ENCODE measurements at regions not wholly inside any gene's neighbourhood (a gene's known extent, or its start where the extent isn't known, plus 50 kb on each side); places are given as distances from the start of the nearest gene placed in this dataset.

DNA sequence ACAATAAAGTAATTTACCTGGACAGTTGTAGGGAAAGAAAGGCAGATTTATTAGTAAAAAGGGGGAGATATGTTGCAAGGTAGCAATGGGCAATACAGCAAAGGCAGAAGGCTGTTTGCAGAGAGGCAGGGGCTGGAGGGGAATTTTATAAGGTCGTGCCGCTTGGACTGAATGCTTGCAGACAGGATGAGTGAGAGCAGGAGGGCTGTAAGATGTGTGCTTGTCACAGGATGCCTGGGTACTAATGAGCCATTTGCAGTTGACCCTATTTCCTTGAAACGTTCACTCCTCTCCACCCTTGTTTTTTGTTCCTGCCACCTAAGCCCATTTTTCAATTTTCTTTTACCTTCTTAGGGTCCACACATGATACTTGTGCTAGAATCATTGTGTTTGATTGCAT is 214.7 kb downstream of the TRAM1L1 start:
- no peak for DNase-seq

DNA sequence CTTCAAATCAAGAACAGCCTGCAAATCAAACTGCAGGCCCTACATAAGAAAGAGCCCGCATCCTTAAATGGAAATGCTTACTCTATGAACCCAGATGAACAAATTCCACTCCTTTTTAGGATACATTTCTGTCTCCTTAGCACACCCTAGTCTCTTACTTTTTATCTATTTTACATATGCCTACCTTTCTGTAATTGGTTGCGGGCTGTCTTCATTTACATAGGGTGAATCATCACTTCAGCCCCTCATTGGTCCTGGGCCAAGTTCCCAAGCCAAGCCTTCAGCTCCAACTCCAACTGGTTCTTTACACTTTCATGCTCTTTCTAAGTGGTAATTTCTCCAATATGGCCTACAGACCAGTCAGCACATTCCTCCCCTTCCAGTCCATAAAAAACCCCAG is 219.3 kb downstream of the TRAM1L1 start:
- no peak for DNase-seq

DNA sequence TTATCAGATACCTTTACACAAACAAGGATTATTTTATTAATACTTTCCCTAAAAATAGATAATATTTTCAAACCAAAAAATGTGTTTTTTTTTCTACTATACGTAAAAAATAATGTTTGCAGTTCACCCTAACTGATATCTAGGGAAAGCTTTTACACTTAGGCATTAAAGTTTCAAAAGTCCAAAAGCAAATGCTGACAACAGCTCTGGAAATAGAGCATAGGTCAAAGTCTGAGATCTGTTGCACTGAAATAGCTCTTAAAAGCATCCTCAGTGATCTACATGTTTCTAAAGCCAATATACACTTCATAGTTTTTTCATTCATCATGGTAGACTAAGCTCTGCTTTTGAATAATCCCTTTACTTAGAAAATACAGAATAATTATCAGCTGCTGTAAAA is 222.8 kb downstream of the TRAM1L1 start:
- DNase-seq: no peak

DNA sequence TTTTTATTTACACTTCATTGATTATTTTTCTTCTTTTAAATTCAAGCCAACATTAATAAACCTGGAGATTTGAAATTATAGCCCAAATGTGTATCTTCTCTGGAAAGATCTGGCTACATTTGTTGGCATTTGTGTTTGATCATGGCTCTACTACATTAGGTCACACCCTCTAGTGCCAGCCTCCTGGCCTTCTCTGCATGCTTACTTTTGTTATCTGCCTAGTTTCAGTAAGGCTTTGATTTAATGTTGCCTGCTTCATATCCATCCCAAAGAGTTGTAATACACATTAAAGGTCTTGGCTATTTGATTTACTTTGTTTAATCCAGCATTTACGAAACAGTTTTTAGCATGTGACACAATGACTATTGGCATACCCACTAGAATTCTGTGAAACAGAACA is 224.5 kb downstream of the TRAM1L1 start:
- DNase-seq: no peak

DNA sequence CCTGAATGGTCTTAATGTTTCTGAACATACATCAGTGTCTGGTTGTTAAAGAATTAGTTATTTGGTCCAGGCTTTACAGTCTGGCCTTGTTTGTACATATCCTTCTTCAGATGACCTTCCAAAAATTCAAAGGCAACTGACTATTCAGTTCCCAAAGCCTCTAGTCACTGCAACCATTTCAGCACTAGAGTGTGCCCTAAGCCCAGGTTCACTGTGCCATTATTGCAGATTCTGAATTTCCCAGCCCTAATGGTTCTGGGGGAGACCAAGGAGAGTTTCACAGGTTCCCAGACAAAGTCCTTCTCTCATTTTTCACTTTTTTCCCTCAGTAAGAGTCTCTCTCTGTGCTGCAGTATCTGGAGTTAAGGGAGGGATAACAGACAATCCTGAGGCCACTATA is 235.8 kb downstream of the TRAM1L1 start:
- no peak for DNase-seq

DNA sequence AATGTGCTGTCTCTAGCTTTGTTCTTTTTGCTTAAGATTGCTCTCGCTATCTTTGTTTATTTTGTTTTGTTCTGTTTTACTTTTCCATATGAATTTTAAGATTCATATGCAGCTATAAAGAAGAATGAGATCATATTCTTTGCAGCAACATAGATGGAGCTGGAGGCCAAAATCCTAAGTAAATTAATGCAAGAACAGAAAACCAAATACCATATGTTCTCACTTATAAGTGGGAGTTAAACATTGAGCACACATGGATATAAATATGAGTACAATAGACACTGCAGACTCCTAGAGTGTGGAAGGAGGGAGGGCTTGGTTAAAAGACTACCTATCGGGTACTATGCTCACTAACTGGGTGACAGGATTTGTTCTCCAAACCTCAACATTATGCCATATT is 237.8 kb downstream of the TRAM1L1 start:
- no peak for DNase-seq

DNA sequence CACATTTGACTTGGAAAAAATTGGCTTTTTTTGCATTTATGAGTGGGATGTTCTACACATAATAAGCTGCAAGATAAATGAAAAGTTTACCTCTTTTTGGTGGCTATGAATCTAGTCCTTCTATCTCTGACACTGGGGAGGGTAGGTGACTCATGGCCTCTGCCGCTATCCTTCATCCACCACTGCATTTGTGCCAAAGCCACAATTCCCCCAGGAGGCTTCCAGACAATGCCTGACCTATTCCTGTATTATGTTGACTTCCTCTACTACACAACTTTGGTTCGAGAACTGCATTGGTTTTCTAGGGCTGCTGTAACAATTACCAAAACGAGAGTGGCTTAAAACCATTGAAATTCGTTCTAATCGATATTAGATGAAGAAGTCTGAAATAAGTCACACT is 245.6 kb downstream of the TRAM1L1 start:
- DNase-seq: no peak

DNA sequence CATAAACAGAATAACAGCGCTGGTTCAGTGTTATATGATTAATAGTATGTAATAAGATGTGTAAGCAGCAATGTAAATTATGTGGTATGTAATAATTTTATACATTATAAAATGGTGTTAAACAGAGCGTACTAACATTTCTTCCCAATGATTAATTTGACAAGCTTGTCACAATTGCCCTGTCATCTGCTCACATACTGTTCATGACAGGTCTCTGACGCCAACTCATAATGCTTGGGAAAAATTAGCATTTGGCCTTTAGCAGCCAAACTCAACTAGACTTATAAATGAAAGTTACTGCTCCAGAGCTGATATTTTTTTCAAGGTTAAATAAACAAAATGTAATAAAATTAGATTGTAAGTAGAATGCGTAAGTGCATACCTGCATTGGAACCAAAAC is 246.8 kb downstream of the TRAM1L1 start:
- DNase-seq: no peak

DNA sequence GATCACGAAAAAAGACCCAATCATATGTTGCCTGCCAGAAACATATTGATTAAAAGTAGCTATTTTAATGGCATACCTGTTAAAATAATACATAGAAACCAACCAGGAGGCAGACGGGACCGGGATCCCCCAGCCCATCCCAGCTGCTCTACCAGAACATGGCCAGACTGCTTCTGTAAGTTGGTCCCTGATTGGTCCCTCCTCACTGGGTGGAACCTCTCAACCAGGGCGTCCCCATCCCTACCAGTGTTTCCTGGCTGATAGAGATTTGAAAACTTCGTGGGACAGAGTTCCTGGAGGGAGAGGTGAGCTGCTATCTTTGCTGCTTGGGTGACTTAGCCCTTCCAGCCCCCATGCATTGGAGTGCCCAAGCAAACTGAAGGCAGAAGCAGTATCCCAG is 256.2 kb downstream of the TRAM1L1 start:
- no peak for DNase-seq

DNA sequence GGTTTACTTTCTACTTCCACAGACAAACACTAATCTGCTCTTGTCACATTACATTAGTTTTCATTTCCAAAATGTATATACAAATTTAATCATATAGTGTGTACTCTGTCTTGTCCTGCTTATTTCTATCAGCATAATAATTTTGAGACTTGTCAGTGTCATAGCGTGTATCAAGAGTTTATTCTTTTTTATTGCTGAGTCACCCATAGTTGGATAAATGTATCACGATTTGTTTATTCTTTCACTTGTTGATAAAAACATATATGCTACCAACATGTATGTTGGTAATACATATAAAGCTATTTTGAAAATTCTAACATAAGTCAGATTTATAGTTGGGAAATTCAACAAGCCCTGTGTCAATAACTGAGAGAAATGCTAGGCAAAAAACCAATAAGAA is 261.2 kb downstream of the TRAM1L1 start:
- DNase-seq: no peak

DNA sequence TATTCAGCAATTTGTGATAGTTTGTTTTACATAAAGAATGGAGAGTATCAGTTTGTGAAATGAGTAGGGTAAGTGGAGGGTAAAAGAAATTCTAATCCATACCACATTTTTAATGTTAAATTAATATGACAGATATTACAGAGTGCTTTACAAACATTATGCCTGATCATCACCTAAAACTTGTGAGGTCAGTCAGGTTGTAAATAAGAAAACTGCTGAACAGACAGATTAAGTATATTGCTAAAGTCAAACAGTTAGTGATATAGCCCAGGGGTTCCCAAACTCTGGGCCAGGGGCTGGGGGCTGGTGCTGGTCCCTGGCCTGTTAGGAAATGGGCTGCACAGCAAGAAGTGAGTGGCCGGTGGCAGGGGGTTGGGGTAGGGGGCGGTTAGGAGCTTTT is 273.6 kb downstream of the TRAM1L1 start:
- no peak for DNase-seq

DNA sequence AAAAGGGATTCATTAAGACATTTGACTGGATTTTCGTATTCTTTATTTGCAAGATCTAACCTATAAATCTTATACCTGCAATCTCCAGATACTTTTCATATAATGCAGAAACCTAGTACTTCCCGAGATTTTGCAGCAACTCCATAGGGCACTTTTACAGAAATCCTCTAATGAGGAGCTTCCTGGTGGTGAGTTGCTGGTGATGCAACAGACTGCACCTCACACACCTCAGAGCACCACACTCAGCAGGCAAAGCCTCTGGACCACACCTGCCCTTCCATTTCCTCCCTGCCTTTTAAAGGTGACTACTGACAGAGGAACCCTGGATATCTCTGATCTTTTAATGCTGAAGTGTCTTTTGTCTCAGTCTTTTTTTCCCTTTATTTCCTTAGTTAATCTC is 289.4 kb downstream of the TRAM1L1 start:
- DNase-seq: no peak

DNA sequence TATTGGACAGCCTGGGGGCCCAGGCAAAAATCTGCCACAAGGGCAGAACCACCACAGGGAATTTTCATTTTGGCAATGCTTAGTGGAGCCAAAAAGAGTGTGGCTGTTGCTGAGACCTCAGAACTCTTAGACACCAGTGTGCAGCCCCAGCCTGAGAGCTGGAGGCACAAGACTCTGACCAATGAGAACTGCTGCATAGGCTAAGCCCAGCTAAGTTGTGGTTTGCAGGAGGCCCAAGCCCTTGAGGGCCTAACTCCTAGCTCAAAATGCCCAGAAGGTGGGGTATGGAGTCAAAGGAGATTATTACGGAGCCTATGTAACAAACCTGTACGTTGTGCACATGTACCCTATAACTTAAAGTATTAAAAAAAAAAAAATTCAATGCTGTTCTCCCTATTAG is 296.7 kb downstream of the TRAM1L1 start:
- DNase-seq: no peak

DNA sequence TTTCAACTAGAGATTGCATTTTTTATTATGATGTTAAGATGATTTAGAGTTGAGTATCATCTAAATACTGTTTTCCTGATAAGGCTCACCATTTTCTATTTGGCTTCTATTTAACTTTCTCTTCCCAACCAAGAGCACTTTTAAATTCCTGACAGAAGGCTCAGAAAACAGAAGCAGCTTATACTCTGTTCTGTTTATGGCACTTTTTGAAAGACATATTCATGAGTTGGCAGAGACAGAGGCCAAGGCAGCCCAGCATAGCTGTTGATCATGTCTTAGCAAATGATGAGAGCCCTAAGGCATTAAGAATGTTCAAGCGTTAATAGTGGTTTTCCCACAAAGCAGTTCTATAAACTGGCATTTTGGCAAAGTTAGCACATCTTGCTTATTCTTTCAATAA is 330.3 kb downstream of the TRAM1L1 start:
- DNase-seq: no peak

DNA sequence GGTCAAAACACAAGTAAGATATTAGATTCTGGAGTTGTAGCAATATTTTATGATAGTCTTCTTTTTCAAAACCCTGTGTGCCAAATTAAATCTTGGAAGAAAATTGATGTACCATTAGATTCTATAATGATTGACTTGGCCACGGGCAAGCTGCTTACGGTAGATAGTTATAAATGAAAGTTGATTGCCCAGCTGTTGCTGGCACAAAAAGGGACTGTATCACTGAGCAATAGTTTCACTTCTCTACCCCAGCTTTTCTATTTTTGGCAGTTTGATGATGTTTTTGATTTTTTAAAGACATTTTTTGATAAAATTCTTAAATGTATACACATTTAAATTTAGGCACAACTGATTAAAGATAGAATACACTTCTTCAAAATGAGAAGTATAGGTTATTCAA is 333.3 kb downstream of the TRAM1L1 start:
- no peak for DNase-seq

DNA sequence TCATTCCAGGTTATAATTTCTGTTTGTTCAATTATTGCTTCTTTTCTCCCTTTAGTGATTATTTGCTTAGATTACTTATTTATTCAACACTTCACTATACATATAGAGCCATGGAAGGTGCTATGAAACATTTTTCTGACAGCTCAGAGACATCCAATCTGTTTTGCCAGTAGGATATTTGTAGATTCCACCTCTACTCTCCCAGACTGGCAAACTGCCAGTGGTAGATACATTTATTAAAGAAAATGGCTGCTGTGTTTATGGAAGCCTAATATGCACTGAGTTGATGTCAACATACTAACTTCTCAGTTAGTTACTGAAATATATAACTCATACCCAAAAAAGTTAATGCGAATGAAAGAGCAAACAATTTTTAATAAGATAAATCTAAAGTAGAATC is 348.6 kb downstream of the TRAM1L1 start:
- no peak for DNase-seq

DNA sequence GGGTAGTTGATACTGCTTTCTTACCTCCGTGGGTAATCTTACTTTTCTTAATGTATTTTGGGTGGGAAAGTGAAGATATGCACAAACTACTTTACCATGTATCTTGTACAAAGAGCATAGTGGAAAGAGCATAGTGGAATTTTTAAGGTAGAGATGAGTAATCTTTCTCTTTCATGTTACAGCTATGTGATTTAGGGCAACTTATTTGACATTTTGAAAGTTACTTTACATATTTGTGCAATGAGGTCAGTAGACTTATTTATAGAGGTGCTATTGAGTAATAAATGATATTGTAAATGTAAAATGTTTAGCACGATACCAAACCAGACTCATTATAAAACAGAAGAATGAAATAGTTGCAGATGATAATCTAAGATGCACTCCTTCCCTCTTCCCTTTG is 351.2 kb downstream of the TRAM1L1 start:
- DNase-seq: no peak

DNA sequence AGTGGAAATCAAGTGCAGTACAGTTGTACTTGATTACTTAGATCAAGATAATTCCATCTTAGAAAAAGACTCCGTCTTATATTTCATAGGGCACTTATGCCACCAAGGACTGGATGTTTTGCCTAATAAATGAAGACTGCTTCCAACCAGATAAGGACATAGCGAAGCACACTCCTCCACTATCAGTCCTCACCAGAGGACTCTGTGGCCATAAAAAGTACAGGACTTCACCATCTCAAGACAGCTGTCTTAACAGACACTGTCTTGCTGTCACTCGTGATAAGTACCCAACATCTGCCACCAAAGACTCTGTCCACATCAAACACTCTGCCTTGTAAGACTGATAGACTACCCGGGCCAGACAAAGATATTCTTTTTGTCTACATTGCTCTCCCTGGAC is 352.0 kb downstream of the TRAM1L1 start:
- no peak for DNase-seq

DNA sequence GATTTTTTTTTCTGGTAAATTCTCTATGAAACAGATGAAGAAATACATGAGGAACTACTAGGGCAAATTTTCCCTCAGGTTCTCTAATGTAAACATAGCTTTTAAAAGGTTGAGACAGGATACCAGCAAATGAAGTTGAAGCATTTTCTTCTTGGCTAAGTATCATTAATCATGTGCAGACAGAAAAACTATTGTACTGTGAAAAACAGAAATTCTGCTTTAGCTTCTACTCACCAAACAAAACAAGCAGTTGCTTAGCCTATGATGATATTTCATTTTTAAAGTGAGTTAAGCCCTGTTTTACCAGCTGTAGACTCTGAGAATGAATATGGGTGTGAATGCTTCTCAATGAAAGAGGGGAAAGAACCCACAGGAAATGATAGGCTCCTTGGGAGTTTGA is 358.9 kb downstream of the TRAM1L1 start:
- DNase-seq: no peak

DNA sequence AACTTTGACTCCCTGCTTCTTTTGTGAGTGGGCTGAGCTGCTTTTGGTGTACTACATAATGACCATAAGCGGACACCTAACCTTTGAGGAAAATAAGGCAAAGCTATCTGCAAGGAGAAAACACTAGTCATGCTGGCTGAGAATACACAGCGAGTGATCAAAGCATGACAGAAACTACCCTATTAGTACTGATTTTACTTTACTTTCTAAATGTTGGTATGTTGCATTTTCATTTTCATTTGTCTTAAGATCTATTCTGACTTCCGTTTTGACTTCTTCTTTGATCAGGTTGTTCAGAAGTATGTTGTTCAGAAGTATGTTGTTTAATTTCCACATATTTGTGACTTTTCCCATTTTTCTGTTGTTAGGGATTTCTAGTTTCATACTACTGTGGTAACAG is 361.1 kb downstream of the TRAM1L1 start:
- no peak for DNase-seq

DNA sequence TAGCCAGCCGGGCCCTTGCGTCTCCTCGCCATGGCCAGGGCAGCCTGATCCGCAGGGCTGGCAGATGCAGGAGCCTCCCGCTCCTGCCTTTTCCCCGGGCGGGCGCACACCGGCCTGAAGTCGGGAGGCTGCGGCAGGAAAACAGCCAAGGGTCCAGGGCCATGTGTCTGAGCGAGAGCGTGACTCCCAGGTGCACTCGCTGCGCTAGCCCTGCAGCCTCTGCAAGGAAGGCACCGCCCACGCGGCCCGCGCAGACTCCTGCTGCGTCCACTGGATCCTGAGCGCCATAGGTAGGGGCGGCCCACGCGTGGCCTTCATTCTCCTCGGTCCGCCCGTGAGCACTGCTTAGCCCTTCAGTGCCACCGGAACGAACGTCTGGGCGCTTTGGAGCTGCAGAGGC is 379.9 kb downstream of the TRAM1L1 start:
- no peak for DNase-seq

DNA sequence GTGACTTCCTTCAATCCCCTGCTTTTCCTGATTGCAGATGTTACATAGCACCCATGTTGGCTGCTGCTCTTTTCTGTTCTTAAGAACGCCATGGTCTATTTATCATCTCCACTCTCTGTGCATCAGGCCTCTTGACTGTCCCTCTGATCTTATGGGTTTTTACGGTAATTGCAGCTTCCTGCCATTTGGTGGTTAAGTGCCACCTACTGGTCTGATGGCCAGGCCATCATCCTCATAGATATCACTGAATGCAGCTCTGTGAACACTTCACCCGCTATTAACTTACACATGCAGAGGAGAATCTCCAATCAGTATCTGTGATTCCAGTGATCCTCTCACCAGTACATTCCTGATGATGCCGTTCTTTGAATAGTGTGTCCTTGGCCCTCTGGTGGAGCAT is 382.4 kb downstream of the TRAM1L1 start:
- DNase-seq: no peak

DNA sequence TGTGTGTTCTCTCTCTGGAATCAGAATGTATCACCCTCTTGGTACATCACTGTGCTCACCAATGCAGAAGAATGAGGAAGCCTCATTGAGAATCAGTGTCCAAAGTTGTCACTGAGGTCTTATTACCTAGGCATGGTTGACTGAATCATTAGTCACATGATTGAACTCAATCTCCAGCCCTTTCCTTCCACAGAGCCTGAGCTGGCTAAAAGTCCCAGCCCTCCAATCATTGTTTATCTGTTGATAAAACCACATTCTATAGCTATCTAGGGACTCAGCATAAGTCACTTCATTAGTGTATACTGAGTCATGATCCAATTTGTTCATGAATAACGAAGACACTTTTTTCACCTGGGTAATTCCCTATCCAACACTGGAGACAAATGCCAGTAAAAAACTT is 396.8 kb downstream of the TRAM1L1 start:
- no peak for DNase-seq

DNA sequence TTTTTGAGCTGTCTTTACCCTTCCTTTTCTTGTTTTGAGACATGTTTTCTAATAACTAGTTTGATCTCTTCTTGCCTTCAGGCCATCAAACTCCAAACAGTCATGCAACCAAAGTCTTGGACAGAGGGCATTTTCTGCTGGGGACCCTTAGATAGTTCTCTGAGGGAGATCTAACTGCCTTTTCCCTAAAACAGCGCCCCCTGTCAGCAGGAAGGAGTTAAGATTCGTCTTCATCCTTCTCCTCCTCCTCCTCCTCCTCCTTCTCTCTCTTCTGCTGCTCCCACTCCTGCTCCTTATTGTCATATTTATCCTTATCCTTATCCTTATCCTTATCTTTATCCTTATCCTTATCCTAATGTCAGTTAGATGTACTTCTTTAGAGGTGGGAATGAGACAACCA is 417.2 kb downstream of the TRAM1L1 start:
- no peak for DNase-seq

DNA sequence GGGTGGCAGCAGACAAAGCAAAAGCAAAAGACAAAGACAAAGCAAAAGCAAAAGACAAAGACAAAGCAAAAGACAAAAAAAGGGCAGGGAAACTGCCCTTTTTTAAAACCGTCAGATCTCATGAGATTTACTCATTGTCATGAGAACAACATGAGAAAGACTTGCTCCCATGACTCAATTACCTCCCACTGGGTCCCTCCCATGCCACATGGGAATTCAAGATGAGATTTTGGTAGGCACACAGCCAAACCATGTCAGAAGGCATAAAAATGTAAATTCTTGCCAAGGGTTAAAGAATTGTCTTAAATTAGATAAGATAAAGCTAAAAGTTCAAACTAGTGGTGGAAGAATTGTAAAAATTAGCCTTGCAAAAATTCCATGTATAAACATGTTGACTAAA is 419.7 kb downstream of the TRAM1L1 start:
- DNase-seq: no peak

DNA sequence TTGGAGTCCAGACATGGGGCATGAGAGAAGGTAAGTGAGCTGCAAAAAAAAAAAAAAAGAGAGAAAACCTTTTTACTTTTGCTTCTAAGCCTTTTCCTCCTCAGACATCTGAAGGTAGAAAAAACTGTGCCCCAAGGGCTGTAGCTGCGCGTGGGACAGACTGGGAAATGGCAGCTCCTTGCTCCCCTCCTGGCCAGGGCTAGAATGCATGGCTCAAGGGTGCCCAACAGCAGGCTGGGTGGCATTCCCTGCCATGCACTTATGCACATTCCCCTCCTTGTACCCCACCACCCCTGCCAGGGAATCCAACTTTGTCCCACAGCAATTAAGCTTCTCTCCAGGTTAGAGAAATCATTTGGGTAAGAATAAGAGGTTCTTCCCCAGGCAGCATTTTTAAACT is 421.2 kb downstream of the TRAM1L1 start:
- DNase-seq: no peak
